IMR-90 (cell line): ENCODE measurements at regions not wholly inside any gene's neighbourhood (a gene's known extent, or its start where the extent isn't known, plus 50 kb on each side); places are given as distances from the start of the nearest gene placed in this dataset.

Experiments
- ATAC-seq: fragments of 200-7000 bp; cut with Tn5 transposase; 2 replicates; pipeline ENCODE4 v1.9.1; 2020; ENCODE audit warnings: low read depth, mild to moderate bottlenecking, moderate library complexity
- BruUV-seq: library from RNA; stranded (reverse); fragments of 400-500 nt; replicated peaks from 2 replicates; lab custom pipeline; 2021; lab: Mats Ljungman, UMichigan
- CTCF ChIA-PET: fragments of 300-600 bp; formaldehyde crosslinking; extraction: SDS; loops from one replicate; lab custom pipeline; 2021; ENCODE audit warnings: antibody characterized with exemption; lab: Yijun Ruan, JAX
- POLR2A ChIA-PET: fragments of 300-600 bp; sonication (Branson Sonifier 250); formaldehyde crosslinking; loops from one replicate; lab custom pipeline; 2022; ENCODE audit warnings: antibody characterized with exemption; ENCODE audit not compliant: unreplicated experiment; lab: Charles Lee
- DNase-seq: peaks from one replicate; pipeline ENCODE4 v3.0.0; 2013
- H2AFZ ChIP-seq: replicated peaks from 2 replicates; pipeline ENCODE3; 2013; ENCODE audit warnings: low read length, mild to moderate bottlenecking; ENCODE audit not compliant: poor library complexity
- H2AK5ac ChIP-seq: 2 replicates; pipeline ENCODE4 v1.6.1; 2013; ENCODE audit warnings: low read depth, low read length, inconsistent platforms
- H2AK9ac ChIP-seq: replicated peaks from 2 replicates; pipeline ENCODE3; 2013; ENCODE audit warnings: mild to moderate bottlenecking, low read depth, low read length, moderate library complexity; ENCODE audit not compliant: poor library complexity
- H2BK120ac ChIP-seq: 2 replicates; pipeline ENCODE4 v1.6.1; 2013; ENCODE audit warnings: low read depth, low read length, inconsistent platforms
- H2BK15ac ChIP-seq: 3 replicates; pipeline ENCODE4 v1.6.1; 2013; ENCODE audit warnings: low read depth, low read length, inconsistent platforms
- H2BK20ac ChIP-seq: 2 replicates; pipeline ENCODE4 v1.6.1; 2013; ENCODE audit warnings: low read depth, mild to moderate bottlenecking, inconsistent platforms, low read length, moderate library complexity
- H2BK5ac ChIP-seq: 2 replicates; pipeline ENCODE4 v1.6.1; 2013; ENCODE audit warnings: mild to moderate bottlenecking, low read depth, low read length, inconsistent platforms; ENCODE audit not compliant: poor library complexity, severe bottlenecking
- H3K14ac ChIP-seq: replicated peaks from 2 replicates; pipeline ENCODE4 v1.6.1; 2013; ENCODE audit warnings: low read depth, low read length, inconsistent platforms
- H3K18ac ChIP-seq: 2 replicates; pipeline ENCODE4 v1.6.1; 2013; ENCODE audit warnings: low read depth, low read length, control low read depth
- H3K23ac ChIP-seq: 2 replicates; pipeline ENCODE4 v1.6.1; 2013; ENCODE audit warnings: low read depth, low read length, inconsistent platforms
- H3K27ac ChIP-seq: 2 replicates; pipeline ENCODE4 v1.5.1; 2013; ENCODE audit warnings: mild to moderate bottlenecking, control low read depth, low read length; ENCODE audit not compliant: insufficient read depth
- H3K27me3 ChIP-seq: 2 replicates; pipeline ENCODE4 v1.6.1; 2013; ENCODE audit warnings: low read length; ENCODE audit not compliant: control insufficient read depth, insufficient read depth
- H3K36me3 ChIP-seq: 2 replicates; pipeline ENCODE4 v1.6.1; 2013; ENCODE audit warnings: low read length, mixed read lengths; ENCODE audit not compliant: control insufficient read depth, insufficient read depth
- H3K4ac ChIP-seq: 2 replicates; pipeline ENCODE4 v1.6.1; 2013; ENCODE audit warnings: low read depth, low read length, inconsistent platforms
- H3K4me1 ChIP-seq: 2 replicates; pipeline ENCODE4 v1.6.1; 2013; ENCODE audit warnings: low read length, mixed read lengths; ENCODE audit not compliant: control insufficient read depth, insufficient read depth
- H3K4me2 ChIP-seq: 2 replicates; pipeline ENCODE4 v1.6.1; 2013; ENCODE audit warnings: low read depth, mild to moderate bottlenecking, control low read depth, low read length, moderate library complexity
- H3K4me3 ChIP-seq: 2 replicates; pipeline ENCODE4 v1.5.1; 2013; ENCODE audit warnings: low read depth, mild to moderate bottlenecking, control low read depth, low read length, moderate library complexity; ENCODE audit not compliant: insufficient read depth
- H3K56ac ChIP-seq: 2 replicates; pipeline ENCODE4 v1.6.1; 2013; ENCODE audit warnings: low read length, inconsistent platforms; ENCODE audit not compliant: insufficient read depth; ENCODE audit errors: extremely low read depth
- H3K79me1 ChIP-seq, 2 experiments: 2 replicates each; pipeline ENCODE4 v1.6.1; 2013; ENCODE audit warnings: low read length in 2 of 2, inconsistent platforms in 1 of 2, low read depth in 1 of 2
- H3K9ac ChIP-seq: 2 replicates; pipeline ENCODE4 v1.6.1; 2013; ENCODE audit warnings: low read depth, low read length, control low read depth
- H3K9me1 ChIP-seq: 2 replicates; pipeline ENCODE4 v1.6.1; 2013; ENCODE audit warnings: low read length, inconsistent platforms; ENCODE audit not compliant: insufficient read depth
- H3K9me3 ChIP-seq: 2 replicates; pipeline ENCODE4 v1.6.1; 2013; ENCODE audit warnings: low read length; ENCODE audit not compliant: control insufficient read depth, insufficient read depth
- H4K20me1 ChIP-seq: 2 replicates; pipeline ENCODE4 v1.6.1; 2013; ENCODE audit warnings: low read length, inconsistent platforms; ENCODE audit not compliant: insufficient read depth
- H4K5ac ChIP-seq: 2 replicates; pipeline ENCODE4 v1.6.1; 2013; ENCODE audit warnings: mild to moderate bottlenecking, low read depth, low read length, control low read depth
- H4K8ac ChIP-seq, 2 experiments: 2 replicates each; pipeline ENCODE4 v1.6.1; 2013; ENCODE audit warnings: low read depth in 2 of 2, low read length in 2 of 2, control low read depth in 1 of 2, inconsistent platforms in 1 of 2
- H4K91ac ChIP-seq: 2 replicates; pipeline ENCODE4 v1.6.1; 2013; ENCODE audit warnings: low read depth, low read length, inconsistent platforms; ENCODE audit not compliant: insufficient read depth
- BHLHE40 ChIP-seq: fragments of 150-350 bp; IDR thresholded peaks from 2 replicates; pipeline ENCODE4 v1.6.1; 2016; ENCODE audit warnings: mild to moderate bottlenecking, low read depth, low read length
- CEBPB ChIP-seq: IDR thresholded peaks from 2 replicates; pipeline ENCODE4 v1.6.1; 2012; ENCODE audit warnings: low read depth, low read length, improper control_type of control experiment
- CHD1 ChIP-seq: IDR thresholded peaks from 2 replicates; pipeline ENCODE4 v1.6.1; 2012; ENCODE audit warnings: low read depth, low read length, improper control_type of control experiment
- FOS ChIP-seq: fragments of 150-350 bp; IDR thresholded peaks from 2 replicates; pipeline ENCODE4 v1.6.1; 2016; ENCODE audit warnings: low read depth, low read length
- MAFK ChIP-seq: IDR thresholded peaks from 2 replicates; pipeline ENCODE4 v1.6.1; 2012; ENCODE audit warnings: low read depth, low read length, improper control_type of control experiment
- MXI1 ChIP-seq: IDR thresholded peaks from 2 replicates; pipeline ENCODE4 v1.6.1; 2012; ENCODE audit warnings: low read depth, mild to moderate bottlenecking, low read length, moderate library complexity, borderline replicate concordance
- NFE2L2 ChIP-seq: fragments of 150-350 bp; IDR thresholded peaks from 2 replicates; pipeline ENCODE4 v1.6.1; 2016; ENCODE audit warnings: low read depth, mild to moderate bottlenecking, low read length
- RAD21 ChIP-seq: IDR thresholded peaks from 2 replicates; pipeline ENCODE4 v1.6.1; 2012; ENCODE audit warnings: low read length, improper control_type of control experiment
- RCOR1 ChIP-seq: IDR thresholded peaks from 2 replicates; pipeline ENCODE4 v1.6.1; 2012; ENCODE audit warnings: mild to moderate bottlenecking, low read length, improper control_type of control experiment; ENCODE audit not compliant: insufficient replicate concordance
- RFX5 ChIP-seq: IDR thresholded peaks from 2 replicates; pipeline ENCODE4 v1.8.0; 2012; ENCODE audit warnings: low read depth, mild to moderate bottlenecking, low read length, moderate library complexity
- SMC3 ChIP-seq: fragments of 150-350 bp; IDR thresholded peaks from 2 replicates; pipeline ENCODE4 v1.6.1; 2016; ENCODE audit warnings: low read depth, mild to moderate bottlenecking, antibody characterized with exemption, low read length, moderate library complexity
- WGBS, 2 experiments: methylation state at CpG; one replicate each; pipeline versions ENCODE4 v1.1.5 to v1.1.7; 2013; ENCODE audit warnings: missing lambda C conversion rate in 2 of 2; ENCODE audit not compliant: insufficient read length in 1 of 2; ENCODE audit errors: extremely low coverage in 2 of 2; 5-methylcytosine and 5-hydroxymethylcytosine counted together
- dilution Hi-C: fragments of 300-500 bp; cut with HindIII; formaldehyde crosslinking; loops from one replicate; pipeline ENCODE4 v1.14.3; 2018; ENCODE audit warnings: low sequenced_read_pairs; ENCODE audit not compliant: unreplicated experiment
- in situ Hi-C: fragments of 300-500 bp; cut with MboI; formaldehyde crosslinking; loops from 3 replicates; pipeline ENCODE4 v1.14.3; 2019; ENCODE audit warnings: low sequenced_read_pairs, inconsistent platforms, mixed read lengths
- intact Hi-C: fragments of 100-400 bp; cut with micrococcal nuclease; formaldehyde crosslinking; loops from 2 replicates; pipeline ENCODE4 v1.10.0; 2022
- TF ChIP-seq, protein P1 (sequence below): conservative IDR thresholded peaks from 2 replicates; pipeline ENCODE4 v1.5.1; 2012; ENCODE audit warnings: mild to moderate bottlenecking, low read depth, low read length, improper control_type of control experiment

DNA sequence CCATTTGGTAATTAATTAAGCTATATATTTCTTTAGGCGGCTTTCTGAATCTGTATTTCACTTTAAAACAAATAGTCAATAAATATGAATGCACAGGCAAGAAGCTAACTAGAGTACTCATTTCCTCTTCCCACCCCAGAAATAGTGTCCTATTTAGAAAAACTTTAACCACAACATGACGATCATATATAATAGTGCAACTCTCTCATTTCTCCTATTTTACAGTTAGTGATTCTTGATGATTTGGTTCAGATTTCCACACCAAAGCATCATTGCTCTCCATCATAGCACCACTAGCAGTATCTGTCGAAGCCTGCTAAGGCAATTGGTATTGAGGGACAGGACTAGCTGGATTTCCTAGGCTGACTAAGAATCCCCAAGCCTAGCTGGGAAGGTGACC lies 184.0 kb upstream of the GALNTL6 start:
- BruUV-seq, result no TSS peak
- no CpG with 5 or more reads among the region's 3 CpGs for WGBS, 2 experiments

More for the DNA sequence above, 184.0 kb upstream of the GALNTL6 start:
- no peak overlapping the region for H3K4ac ChIP-seq
- no peak overlapping the region for H3K23ac ChIP-seq
- H3K9me3 ChIP-seq, result peaks cover 5% of the 10 kb centered on the region; the same call in 1 of the 2 replicates
- dilution Hi-C loops, result no loop called here
- H2AK5ac ChIP-seq, result no peak overlapping the region
- no peak overlapping the region for H2BK20ac ChIP-seq
- H2BK120ac ChIP-seq, result no peak overlapping the region
- in situ Hi-C loops, result no loop called here
- no peak overlapping the region for H3K4me2 ChIP-seq
- no peaks in the 10 kb centered on the region for H4K20me1 ChIP-seq
- no peaks in the 10 kb centered on the region for H3K9me1 ChIP-seq
- no peak overlapping the region for H3K9ac ChIP-seq
- H3K36me3 ChIP-seq, result no peaks in the 10 kb centered on the region
- no peak overlapping the region for H2BK15ac ChIP-seq
- no peak for DNase-seq
- intact Hi-C loops, result no loop called here
- H2BK5ac ChIP-seq, result no peak overlapping the region
- H3K18ac ChIP-seq, result no peak overlapping the region
- no peak overlapping the region for H3K4me3 ChIP-seq
- H4K8ac ChIP-seq, result no peak overlapping the region
- H3K27me3 ChIP-seq, result no peaks in the 10 kb centered on the region
- no peak for ATAC-seq
- H2AK9ac ChIP-seq, result no peak overlapping the region
- no peak overlapping the region for H3K56ac ChIP-seq
- H3K79me1 ChIP-seq, result no peaks in the 10 kb centered on the region
- no peak overlapping the region for H3K27ac ChIP-seq
- ChIA-PET POLR2A (no interaction called here), CTCF (no interaction called here)
- TF ChIP-seq RFX5, result no peak
- TF ChIP-seq CHD1, result no peak
- TF ChIP-seq CEBPB, result no peak
- no peak for TF ChIP-seq MXI1
- no peak for TF ChIP-seq NFE2L2
- TF ChIP-seq FOS, result no peak
- TF ChIP-seq SMC3, result no peak
- TF ChIP-seq BHLHE40, result no peak
- no peak for TF ChIP-seq RAD21
- TF ChIP-seq MAFK, result no peak
- TF ChIP-seq, protein P1, sequence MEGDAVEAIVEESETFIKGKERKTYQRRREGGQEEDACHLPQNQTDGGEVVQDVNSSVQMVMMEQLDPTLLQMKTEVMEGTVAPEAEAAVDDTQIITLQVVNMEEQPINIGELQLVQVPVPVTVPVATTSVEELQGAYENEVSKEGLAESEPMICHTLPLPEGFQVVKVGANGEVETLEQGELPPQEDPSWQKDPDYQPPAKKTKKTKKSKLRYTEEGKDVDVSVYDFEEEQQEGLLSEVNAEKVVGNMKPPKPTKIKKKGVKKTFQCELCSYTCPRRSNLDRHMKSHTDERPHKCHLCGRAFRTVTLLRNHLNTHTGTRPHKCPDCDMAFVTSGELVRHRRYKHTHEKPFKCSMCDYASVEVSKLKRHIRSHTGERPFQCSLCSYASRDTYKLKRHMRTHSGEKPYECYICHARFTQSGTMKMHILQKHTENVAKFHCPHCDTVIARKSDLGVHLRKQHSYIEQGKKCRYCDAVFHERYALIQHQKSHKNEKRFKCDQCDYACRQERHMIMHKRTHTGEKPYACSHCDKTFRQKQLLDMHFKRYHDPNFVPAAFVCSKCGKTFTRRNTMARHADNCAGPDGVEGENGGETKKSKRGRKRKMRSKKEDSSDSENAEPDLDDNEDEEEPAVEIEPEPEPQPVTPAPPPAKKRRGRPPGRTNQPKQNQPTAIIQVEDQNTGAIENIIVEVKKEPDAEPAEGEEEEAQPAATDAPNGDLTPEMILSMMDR, result no peak
- no peak for TF ChIP-seq RCOR1
- H2AFZ ChIP-seq, result no peak overlapping the region
- no peak overlapping the region for H4K91ac ChIP-seq
- H3K4me1 ChIP-seq, result no peaks in the 10 kb centered on the region
- H3K14ac ChIP-seq, result no peak overlapping the region
- H4K5ac ChIP-seq, result no peak overlapping the region
